MCF 10A (cell line): ENCODE measurements at regions not wholly inside any gene's neighbourhood (a gene's known extent, or its start where the extent isn't known, plus 50 kb on each side); places are given as distances from the start of the nearest gene placed in this dataset.

ENCODE experiments used
- BruUV-seq: library from RNA; stranded (reverse); fragments of 400-500 nt; replicated peaks from 2 replicates; lab custom pipeline; 2021; lab: Mats Ljungman, UMichigan
- CTCF ChIA-PET: fragments of 300-600 bp; sonication (Branson Sonifier 250); formaldehyde crosslinking; extraction: SDS; loops from one replicate; lab custom pipeline; 2021; ENCODE audit warnings: antibody characterized with exemption, inconsistent platforms; lab: Yijun Ruan, JAX
- POLR2A ChIA-PET: fragments of 300-600, 350-650 bp; sonication (Branson Sonifier 250); formaldehyde crosslinking; extraction: SDS; loops from one replicate; lab custom pipeline; 2020; ENCODE audit warnings: antibody characterized with exemption, inconsistent platforms; lab: Yijun Ruan, JAX
- DNase-seq: peaks from one replicate; pipeline ENCODE4 v3.0.0-alpha.2; 2018; ENCODE audit not compliant: unreplicated experiment
- H3K27ac Mint-ChIP-seq: one replicate; pipeline ENCODE4 v1.8.0; 2022; ENCODE audit warnings: mild to moderate bottlenecking, low read depth, mixed read lengths; ENCODE audit not compliant: unreplicated experiment
- H3K27me3 Mint-ChIP-seq: one replicate; pipeline ENCODE4 v1.8.0; 2022; ENCODE audit warnings: mixed read lengths; ENCODE audit not compliant: insufficient read depth, unreplicated experiment
- H3K36me3 Mint-ChIP-seq: one replicate; pipeline ENCODE4 v1.8.0; 2022; ENCODE audit warnings: mild to moderate bottlenecking, moderate library complexity, mixed read lengths; ENCODE audit not compliant: insufficient read depth, unreplicated experiment
- H3K4me1 Mint-ChIP-seq: one replicate; pipeline ENCODE4 v1.8.0; 2022; ENCODE audit warnings: mixed read lengths; ENCODE audit not compliant: insufficient read depth, unreplicated experiment
- H3K4me3 Mint-ChIP-seq: one replicate; pipeline ENCODE4 v1.8.0; 2022; ENCODE audit warnings: mild to moderate bottlenecking, moderate library complexity, mixed read lengths; ENCODE audit not compliant: unreplicated experiment
- H3K9me3 Mint-ChIP-seq: one replicate; pipeline ENCODE4 v1.8.0; 2022; ENCODE audit warnings: mixed read lengths; ENCODE audit not compliant: unreplicated experiment
- intact Hi-C: fragments of 100-400 bp; cut with micrococcal nuclease; formaldehyde crosslinking; loops from 2 replicates; pipeline ENCODE4 v1.14.1; 2022
- TF ChIP-seq, protein P1 (sequence below): fragments of 200-600 bp; IDR thresholded peaks from one replicate; pipeline ENCODE4 v1.8.0; 2022; ENCODE audit warnings: antibody characterized with exemption, mild to moderate bottlenecking; ENCODE audit not compliant: unreplicated experiment

DNA sequence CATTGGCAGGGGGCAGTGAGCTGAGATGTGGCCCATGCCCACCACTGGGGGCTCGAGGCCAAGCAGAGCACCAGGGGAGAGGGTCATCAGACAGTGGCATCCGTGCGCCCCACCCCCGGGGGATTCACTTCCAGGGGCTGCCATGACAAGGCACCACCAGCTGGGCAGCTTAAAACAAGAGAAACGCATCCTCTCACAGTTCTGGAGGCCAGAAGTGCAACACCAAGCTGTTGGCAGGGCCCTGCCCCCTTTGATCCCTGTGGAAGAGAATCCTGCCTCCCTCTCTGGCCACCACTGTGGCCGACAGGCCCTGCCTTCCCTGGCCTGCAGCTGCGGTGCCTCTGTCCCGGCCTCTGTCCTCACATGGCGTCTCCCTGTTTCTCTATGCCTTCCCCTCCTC is 187.7 kb upstream of the ID2 start:
- Mint-ChIP-seq H3K9me3 (no peaks in the 10 kb centered on the region), H3K4me1 (no peaks in the 10 kb centered on the region), H3K4me3 (no peak overlapping the region), H3K27ac (no peak overlapping the region), H3K27me3 (no peaks in the 10 kb centered on the region), H3K36me3 (no peaks in the 10 kb centered on the region)
- ChIA-PET POLR2A (no interaction called here), CTCF (interaction anchor here (0.7 to 1.2 kb wide), 3 partner anchors 9 to 1070 kb away, joined by 3 read pairs; no protein-coding TSS in a partner anchor)
- intact Hi-C loops: no loop called here
- no peak for DNase-seq
- TF ChIP-seq, protein P1, sequence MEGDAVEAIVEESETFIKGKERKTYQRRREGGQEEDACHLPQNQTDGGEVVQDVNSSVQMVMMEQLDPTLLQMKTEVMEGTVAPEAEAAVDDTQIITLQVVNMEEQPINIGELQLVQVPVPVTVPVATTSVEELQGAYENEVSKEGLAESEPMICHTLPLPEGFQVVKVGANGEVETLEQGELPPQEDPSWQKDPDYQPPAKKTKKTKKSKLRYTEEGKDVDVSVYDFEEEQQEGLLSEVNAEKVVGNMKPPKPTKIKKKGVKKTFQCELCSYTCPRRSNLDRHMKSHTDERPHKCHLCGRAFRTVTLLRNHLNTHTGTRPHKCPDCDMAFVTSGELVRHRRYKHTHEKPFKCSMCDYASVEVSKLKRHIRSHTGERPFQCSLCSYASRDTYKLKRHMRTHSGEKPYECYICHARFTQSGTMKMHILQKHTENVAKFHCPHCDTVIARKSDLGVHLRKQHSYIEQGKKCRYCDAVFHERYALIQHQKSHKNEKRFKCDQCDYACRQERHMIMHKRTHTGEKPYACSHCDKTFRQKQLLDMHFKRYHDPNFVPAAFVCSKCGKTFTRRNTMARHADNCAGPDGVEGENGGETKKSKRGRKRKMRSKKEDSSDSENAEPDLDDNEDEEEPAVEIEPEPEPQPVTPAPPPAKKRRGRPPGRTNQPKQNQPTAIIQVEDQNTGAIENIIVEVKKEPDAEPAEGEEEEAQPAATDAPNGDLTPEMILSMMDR: no peak
- BruUV-seq: no TSS peak

DNA sequence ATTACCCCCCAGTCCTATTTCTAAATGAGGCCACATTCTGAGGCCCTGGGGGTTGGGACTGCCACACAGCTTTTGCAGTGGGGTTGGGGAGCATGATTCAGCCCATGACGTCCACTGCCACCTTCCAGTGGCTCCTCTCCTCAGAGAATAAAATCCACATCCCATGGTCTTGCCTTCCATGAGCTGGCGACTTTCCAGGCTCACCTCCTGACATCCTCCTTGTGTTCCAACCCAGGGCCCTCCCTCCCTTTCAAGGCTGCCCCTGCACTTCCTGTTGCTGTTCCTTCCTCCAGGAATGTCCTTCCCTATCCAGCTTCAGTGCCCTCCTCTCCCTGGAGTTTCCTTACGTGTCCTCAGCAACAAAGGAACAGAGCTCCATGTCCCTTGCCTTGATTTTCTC is 187.3 kb upstream of the ID2 start:
- H3K36me3 Mint-ChIP-seq: no peaks in the 10 kb centered on the region
- ChIA-PET POLR2A (no interaction called here), CTCF (interaction anchor here (0.6 to 1.2 kb wide), 3 partner anchors 9 to 101 kb away, joined by 3 read pairs; no protein-coding TSS in a partner anchor)
- no peak for DNase-seq
- TF ChIP-seq, protein P1: no peak
- H3K27me3 Mint-ChIP-seq: no peaks in the 10 kb centered on the region
- intact Hi-C loops: no loop called here
- H3K4me3 Mint-ChIP-seq: no peak overlapping the region
- no peak overlapping the region for H3K27ac Mint-ChIP-seq
- H3K9me3 Mint-ChIP-seq: no peaks in the 10 kb centered on the region
- BruUV-seq: no TSS peak
- no peaks in the 10 kb centered on the region for H3K4me1 Mint-ChIP-seq

DNA sequence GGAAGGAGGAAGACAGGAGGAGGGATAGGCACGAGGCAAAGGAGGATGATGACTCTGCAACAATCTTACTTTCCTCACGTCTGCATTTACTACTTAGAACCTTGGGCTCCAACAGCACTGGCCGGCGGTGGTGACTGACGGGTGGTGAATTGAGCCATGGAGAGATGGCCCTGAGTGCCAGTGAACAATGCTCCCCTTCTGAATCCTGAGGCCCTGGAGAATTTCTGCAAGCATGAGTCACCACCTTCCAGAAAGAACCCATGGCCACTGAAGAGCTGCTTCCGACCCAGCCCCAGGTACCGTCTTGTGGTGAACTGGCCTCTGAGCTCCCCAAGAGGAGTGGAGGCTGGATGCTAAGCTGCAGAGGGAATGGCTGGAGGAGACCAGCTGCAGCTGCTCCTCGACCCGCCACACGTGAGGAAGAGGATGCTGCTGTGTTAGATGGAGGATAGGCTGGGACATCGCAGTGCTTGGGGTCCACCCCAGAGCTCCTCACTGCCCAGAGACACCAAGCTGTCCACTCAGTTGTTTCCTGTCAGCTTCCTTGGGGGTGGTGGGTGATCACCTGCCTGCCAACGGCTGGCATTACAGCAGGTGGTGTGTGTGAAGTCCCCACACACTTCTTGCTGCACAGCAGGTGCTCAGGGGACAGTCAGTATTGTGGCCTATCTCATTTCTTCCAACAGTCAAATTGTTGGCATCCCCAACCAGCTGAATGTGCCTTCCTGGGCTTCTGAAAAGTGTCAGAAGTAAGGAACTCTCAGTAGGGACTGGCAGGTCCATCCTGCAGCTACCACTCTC is 186.5 kb upstream of the ID2 start:
- DNase-seq: no peak
- TF ChIP-seq, protein P1: no peak
- no peak overlapping the region for H3K4me3 Mint-ChIP-seq
- no peak overlapping the region for H3K27ac Mint-ChIP-seq
- no peaks in the 10 kb centered on the region for H3K4me1 Mint-ChIP-seq
- H3K36me3 Mint-ChIP-seq: no peaks in the 10 kb centered on the region
- no peaks in the 10 kb centered on the region for H3K27me3 Mint-ChIP-seq
- no TSS peak for BruUV-seq
- H3K9me3 Mint-ChIP-seq: no peaks in the 10 kb centered on the region
- CTCF ChIA-PET: interaction anchor here (0.6 to 1.2 kb wide), 4 partner anchors 10 to 173 kb away, joined by 3 read pairs; no protein-coding TSS in a partner anchor
- intact Hi-C loops: no loop called here
- POLR2A ChIA-PET: no interaction called here

DNA sequence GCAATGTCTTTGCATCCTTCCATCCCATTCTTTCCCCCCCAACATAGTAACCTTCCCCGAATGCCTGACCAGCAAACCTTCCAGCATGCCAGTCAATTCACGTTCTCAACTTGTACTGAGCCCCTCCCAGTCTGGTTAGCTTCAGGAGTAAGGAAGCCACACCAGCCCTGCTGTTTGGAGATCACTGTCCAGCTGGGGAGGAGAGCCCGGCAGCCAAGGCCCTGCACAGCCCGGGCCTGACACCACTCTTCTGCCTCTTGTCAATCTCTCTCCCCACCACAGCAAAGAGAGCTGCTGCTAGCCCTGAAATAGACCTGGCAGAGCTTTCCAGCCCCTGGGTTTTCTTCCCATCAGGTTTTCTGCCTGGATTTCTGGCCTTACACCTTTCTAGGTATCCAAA is 185.8 kb upstream of the ID2 start:
- ChIA-PET POLR2A (no interaction called here), CTCF (interaction anchor here (0.6 kb wide), 1 partner anchor 1363 kb away, joined by 6 read pairs; no protein-coding TSS in a partner anchor)
- Mint-ChIP-seq H3K27ac (no peak overlapping the region), H3K4me3 (no peak overlapping the region), H3K36me3 (no peaks in the 10 kb centered on the region), H3K9me3 (no peaks in the 10 kb centered on the region), H3K4me1 (no peaks in the 10 kb centered on the region), H3K27me3 (no peaks in the 10 kb centered on the region)
- no TSS peak for BruUV-seq
- no peak for DNase-seq
- intact Hi-C loops: no loop called here
- TF ChIP-seq, protein P1: no peak
